Liver (tissue), 8 donors: ENCODE measurements at regions not wholly inside any gene's neighbourhood (a gene's known extent, or its start where the extent isn't known, plus 50 kb on each side); places are given as distances from the start of the nearest gene placed in this dataset.
"Not testable (repeated sequence)": the region's sequence is repeated elsewhere in the genome, so short reads cannot be mapped to it uniquely, and the experiment has no call there.

Experiments used
- DNase-seq: peaks from one replicate; pipeline ENCODE4 v3.0.0-alpha.2; 2017; ENCODE audit warnings: low spot score
- H3K27ac ChIP-seq, 2 donors: one replicate each; pipeline ENCODE4 v1.7.0; 2013; ENCODE audit warnings: inconsistent platforms in 2 of 2, low read length in 2 of 2, control low read depth in 1 of 2, low read depth in 1 of 2, mild to moderate bottlenecking in 1 of 2
- H3K27me3 ChIP-seq, 4 donors: one replicate each; pipeline versions ENCODE4 v1.6.1 to v1.7.0; 2013; ENCODE audit warnings: low read length in 3 of 4, inconsistent platforms in 1 of 4, mild to moderate bottlenecking in 1 of 4, moderate library complexity in 1 of 4; ENCODE audit not compliant: control insufficient read depth in 4 of 4, insufficient read depth in 4 of 4
- H3K36me3 ChIP-seq, 4 donors: one replicate each; pipeline versions ENCODE4 v1.6.1 to v1.7.0; 2013; ENCODE audit warnings: low read length in 3 of 4, mild to moderate bottlenecking in 3 of 4, low read depth in 1 of 4, moderate library complexity in 1 of 4; ENCODE audit not compliant: control insufficient read depth in 4 of 4, insufficient read depth in 3 of 4
- H3K4me1 ChIP-seq, 4 donors: one replicate each; pipeline versions ENCODE4 v1.6.1 to v1.7.0; 2013; ENCODE audit warnings: low read length in 3 of 4, mild to moderate bottlenecking in 3 of 4, moderate library complexity in 1 of 4; ENCODE audit not compliant: control insufficient read depth in 4 of 4, insufficient read depth in 4 of 4
- H3K4me3 ChIP-seq, 3 donors: one replicate each; pipeline versions ENCODE4 v1.6.1 to v1.7.0; 2013; ENCODE audit warnings: low read length in 3 of 3, control low read depth in 1 of 3, low read depth in 1 of 3, mild to moderate bottlenecking in 1 of 3
- H3K9ac ChIP-seq, 2 donors: one replicate each; pipeline ENCODE4 v1.7.0; 2013; ENCODE audit warnings: low read length in 2 of 2, mild to moderate bottlenecking in 2 of 2, moderate library complexity in 2 of 2, control low read depth in 1 of 2, low read depth in 1 of 2
- H3K9me3 ChIP-seq, 4 donors: one replicate each; pipeline versions ENCODE4 v1.6.1 to v1.7.0; 2013; ENCODE audit warnings: low read length in 3 of 4; ENCODE audit not compliant: control insufficient read depth in 4 of 4
- ATF3 ChIP-seq: IDR thresholded peaks from 2 replicates; pipeline ENCODE4 v1.6.1; 2016; ENCODE audit warnings: antibody characterized with exemption
- CTCF ChIP-seq: fragments of 150-350 bp; IDR thresholded peaks from 2 replicates; pipeline ENCODE4 v1.5.1; 2017; ENCODE audit warnings: improper control_type of control experiment, low read depth, low read length; ENCODE audit not compliant: missing input control
- EGR1 ChIP-seq, 2 donors: IDR thresholded peaks; 2 replicates each; pipeline ENCODE4 v1.6.1; 2016 to 2018; ENCODE audit warnings: antibody characterized with exemption in 2 of 2, low read depth in 2 of 2
- FOXA2 ChIP-seq: IDR thresholded peaks from 2 replicates; pipeline ENCODE4 v1.6.1; 2016; ENCODE audit warnings: antibody characterized with exemption
- GABPA ChIP-seq, 2 donors: IDR thresholded peaks in 1 of 2; conservative IDR thresholded peaks in 1 of 2; 2 replicates each; pipeline ENCODE4 v1.6.1; 2016; ENCODE audit warnings: antibody characterized with exemption in 2 of 2, mild to moderate bottlenecking in 1 of 2, moderate library complexity in 1 of 2
- HNF4A ChIP-seq, 2 donors: conservative IDR thresholded peaks; 2 replicates each; pipeline ENCODE4 v1.6.1; 2016; ENCODE audit warnings: antibody characterized with exemption in 2 of 2, mild to moderate bottlenecking in 2 of 2
- HNF4G ChIP-seq: IDR thresholded peaks from 2 replicates; pipeline ENCODE4 v1.6.1; 2016; ENCODE audit warnings: antibody characterized with exemption
- JUND ChIP-seq, 2 donors: IDR thresholded peaks; 2 replicates each; pipeline ENCODE4 v1.6.1; 2016; ENCODE audit warnings: antibody characterized with exemption in 2 of 2
- MAX ChIP-seq: IDR thresholded peaks from 2 replicates; pipeline ENCODE4 v1.6.1; 2016; ENCODE audit warnings: antibody characterized with exemption
- NR2F2 ChIP-seq: IDR thresholded peaks from 2 replicates; pipeline ENCODE4 v1.6.1; 2016; ENCODE audit warnings: antibody characterized with exemption
- RAD21 ChIP-seq, 2 donors: IDR thresholded peaks; 2 replicates each; pipeline ENCODE4 v1.6.1; 2016; ENCODE audit warnings: antibody characterized with exemption in 2 of 2, mild to moderate bottlenecking in 2 of 2
- REST ChIP-seq: IDR thresholded peaks from 2 replicates; pipeline ENCODE4 v1.6.1; 2016; ENCODE audit warnings: antibody characterized with exemption, mild to moderate bottlenecking
- RXRA ChIP-seq, 2 donors: IDR thresholded peaks; 2 replicates each; pipeline ENCODE4 v1.6.1; 2017 to 2018; ENCODE audit warnings: antibody characterized with exemption in 2 of 2, mild to moderate bottlenecking in 1 of 2
- SP1 ChIP-seq: IDR thresholded peaks from 2 replicates; pipeline ENCODE4 v1.6.1; 2018; ENCODE audit warnings: antibody characterized with exemption, mild to moderate bottlenecking
- TAF1 ChIP-seq: conservative IDR thresholded peaks from 2 replicates; pipeline ENCODE4 v1.6.1; 2016; ENCODE audit warnings: antibody characterized with exemption, mild to moderate bottlenecking
- YY1 ChIP-seq: IDR thresholded peaks from 2 replicates; pipeline ENCODE4 v1.6.1; 2016; ENCODE audit warnings: antibody characterized with exemption, mild to moderate bottlenecking
- ZBTB33 ChIP-seq: IDR thresholded peaks from 2 replicates; pipeline ENCODE4 v1.6.1; 2016; ENCODE audit warnings: antibody characterized with exemption
- WGBS: extraction: QIAGEN DNeasy Blood & Tissue Kit; methylation state at CpG from one replicate; pipeline ENCODE4 v1.1.7; 2013; 5-methylcytosine and 5-hydroxymethylcytosine counted together
- donor health status: healthy.
- donor health status: healthy.
- donor health status: healthy.
- donor health status: healthy.
- donor health status: healthy.

GRCh38 chr7:131676850-131677249 is 120.4 kb upstream of the PODXL start:
- not testable (repeated sequence) for H3K9ac ChIP-seq, H3K4me1 ChIP-seq, H3K27ac ChIP-seq, H3K27me3 ChIP-seq, H3K9me3 ChIP-seq, H3K4me3 ChIP-seq, DNase-seq, H3K36me3 ChIP-seq
- 93% methylated on average over 2 of the region's 2 CpGs for WGBS

- no peak for DNase-seq
- Histone ChIP-seq H3K27ac (no peak overlapping the region), H3K9me3 (no peaks in the 10 kb centered on the region), H3K4me3 (no peak overlapping the region), H3K9ac (no peak overlapping the region), H3K27me3 (peaks cover 0 to 5% (median 0%) of the 10 kb centered on the region in 4 donors), H3K4me1 (no peaks in the 10 kb centered on the region), H3K36me3 (no peaks in the 10 kb centered on the region)
- WGBS, result 30% methylated on average over 3 of the region's 3 CpGs
- TF ChIP-seq TAF1 (no peak), RXRA (IDR thresholded peaks at IDR 0.05) (no peak), RAD21 (IDR thresholded peaks at IDR 0.05) (no peak), ZBTB33 (no peak), ATF3 (no peak), GABPA (IDR thresholded peaks at IDR 0.05 in 1 of 2, conservative IDR thresholded peaks at IDR 0.05 in 1 of 2) (no peak), EGR1 (IDR thresholded peaks at IDR 0.05; ENCODE audit: low read depth in 2 of 2) (no peak), MAX (no peak), CTCF (no peak), YY1 (no peak), HNF4G (no peak), FOXA2 (no peak), NR2F2 (no peak), JUND (IDR thresholded peaks at IDR 0.05) (no peak), HNF4A (conservative IDR thresholded peaks at IDR 0.05) (no peak), SP1 (no peak), REST (no peak)
These were observed 117.7 kb upstream of the PODXL start for GRCh38 chr7:131674131-131674530.
